ENCODE measurements at regions not wholly inside any gene's neighbourhood (a gene's known extent, or its start where the extent isn't known, plus 50 kb on each side); places are given as distances from the start of the nearest gene placed in this dataset.

- 90 to 96% methylated on average over 7 to 9 of the region's 16 CpGs for WGBS, 2 experiments (ENCODE audit: insufficient coverage in 2 of 2)
Observed at GRCh38 chr13:67857581-67858310, 627.6 kb upstream of the PCDH9 start.

GRCh38 chr13:67856955-67857354, 626.8 kb upstream of the PCDH9 start:
- Histone ChIP-seq H3K9me3 (ENCODE audit: control insufficient read depth, low read length) (no peaks in the 10 kb centered on the region), H3K36me3 (ENCODE audit: control insufficient read depth, insufficient read depth, low read length) (no peaks in the 10 kb centered on the region)

More at GRCh38 chr13:67857581-67858310, 627.6 kb upstream of the PCDH9 start:
- Histone ChIP-seq H3K9me3 (ENCODE audit: control insufficient read depth, low read length) (no peaks in the 10 kb centered on the region), H3K4me3 (ENCODE audit: extremely low read depth, insufficient read depth, low read length, poor library complexity, severe bottlenecking) (no peak overlapping the region), H3K36me3 (ENCODE audit: control insufficient read depth, insufficient read depth, low read length) (no peaks in the 10 kb centered on the region), H3K4me1 (ENCODE audit: control insufficient read depth, insufficient read depth, low read length, poor library complexity, severe bottlenecking) (no peaks in the 10 kb centered on the region), H3K27ac (ENCODE audit: low read depth, low read length, severe bottlenecking) (no peak overlapping the region)

GRCh38 chr13:67855741-67856238, 625.7 kb upstream of the PCDH9 start:
- Histone ChIP-seq H3K27ac (ENCODE audit: low read depth, low read length, severe bottlenecking) (no peak overlapping the region), H3K36me3 (ENCODE audit: control insufficient read depth, insufficient read depth, low read length) (no peaks in the 10 kb centered on the region), H3K9me3 (ENCODE audit: control insufficient read depth, low read length) (no peaks in the 10 kb centered on the region), H3K4me3 (ENCODE audit: extremely low read depth, insufficient read depth, low read length, poor library complexity, severe bottlenecking) (no peak overlapping the region), H3K4me1 (ENCODE audit: control insufficient read depth, insufficient read depth, low read length, poor library complexity, severe bottlenecking) (no peaks in the 10 kb centered on the region)
- WGBS, 2 experiments (ENCODE audit: insufficient coverage in 2 of 2) = 20 to 38% methylated on average over 1 of the region's 4 CpGs

More at GRCh38 chr13:67856955-67857354, 626.8 kb upstream of the PCDH9 start:
- Histone ChIP-seq H3K4me1 (ENCODE audit: control insufficient read depth, insufficient read depth, low read length, poor library complexity, severe bottlenecking) (no peaks in the 10 kb centered on the region), H3K27ac (ENCODE audit: low read depth, low read length, severe bottlenecking) (no peak overlapping the region), H3K4me3 (ENCODE audit: extremely low read depth, insufficient read depth, low read length, poor library complexity, severe bottlenecking) (no peak overlapping the region)

GRCh38 chr13:67854990-67855389, 624.9 kb upstream of the PCDH9 start:
- Histone ChIP-seq H3K27ac (ENCODE audit: low read depth, low read length, severe bottlenecking) (no peak overlapping the region), H3K36me3 (ENCODE audit: control insufficient read depth, insufficient read depth, low read length) (no peaks in the 10 kb centered on the region), H3K4me1 (ENCODE audit: control insufficient read depth, insufficient read depth, low read length, poor library complexity, severe bottlenecking) (no peaks in the 10 kb centered on the region), H3K4me3 (ENCODE audit: extremely low read depth, insufficient read depth, low read length, poor library complexity, severe bottlenecking) (no peak overlapping the region), H3K9me3 (ENCODE audit: control insufficient read depth, low read length) (no peaks in the 10 kb centered on the region)
- WGBS, 2 experiments (ENCODE audit: insufficient coverage in 2 of 2) = 80 to 90% methylated on average over 1 to 3 of the region's 4 CpGs

- Histone ChIP-seq H3K4me1 (ENCODE audit: control insufficient read depth, insufficient read depth, low read length, poor library complexity, severe bottlenecking) (no peaks in the 10 kb centered on the region), H3K9me3 (ENCODE audit: control insufficient read depth, low read length) (no peaks in the 10 kb centered on the region), H3K27ac (ENCODE audit: low read depth, low read length, severe bottlenecking) (no peak overlapping the region), H3K36me3 (ENCODE audit: control insufficient read depth, insufficient read depth, low read length) (no peaks in the 10 kb centered on the region), H3K4me3 (ENCODE audit: extremely low read depth, insufficient read depth, low read length, poor library complexity, severe bottlenecking) (no peak overlapping the region)
- no CpG with 5 or more reads among the region's 2 CpGs for WGBS, 2 experiments (ENCODE audit: insufficient coverage in 2 of 2)
Observed at GRCh38 chr13:67844574-67844973, 614.4 kb upstream of the PCDH9 start.

- H3K4me3 ChIP-seq (ENCODE audit: extremely low read depth, insufficient read depth, low read length, poor library complexity, severe bottlenecking) = no peak overlapping the region
- 79 to 85% methylated on average over 7 of the region's 7 CpGs for WGBS, 2 experiments (ENCODE audit: insufficient coverage in 2 of 2)
- H3K27ac ChIP-seq (ENCODE audit: low read depth, low read length, severe bottlenecking) = no peak overlapping the region
- H3K9me3 ChIP-seq (ENCODE audit: control insufficient read depth, low read length) = no peaks in the 10 kb centered on the region
- H3K36me3 ChIP-seq (ENCODE audit: control insufficient read depth, insufficient read depth, low read length) = no peaks in the 10 kb centered on the region
- H3K4me1 ChIP-seq (ENCODE audit: control insufficient read depth, insufficient read depth, low read length, poor library complexity, severe bottlenecking) = no peaks in the 10 kb centered on the region
Observed at GRCh38 chr13:67841071-67841470, 610.9 kb upstream of the PCDH9 start.

GRCh38 chr13:67833564-67833963, 603.4 kb upstream of the PCDH9 start:
- Histone ChIP-seq H3K4me3 (ENCODE audit: extremely low read depth, insufficient read depth, low read length, poor library complexity, severe bottlenecking) (no peak overlapping the region), H3K9me3 (ENCODE audit: control insufficient read depth, low read length) (no peaks in the 10 kb centered on the region), H3K36me3 (ENCODE audit: control insufficient read depth, insufficient read depth, low read length) (no peaks in the 10 kb centered on the region), H3K4me1 (ENCODE audit: control insufficient read depth, insufficient read depth, low read length, poor library complexity, severe bottlenecking) (no peaks in the 10 kb centered on the region), H3K27ac (ENCODE audit: low read depth, low read length, severe bottlenecking) (no peak overlapping the region)

- Histone ChIP-seq H3K4me3 (ENCODE audit: extremely low read depth, insufficient read depth, low read length, poor library complexity, severe bottlenecking) (no peak overlapping the region), H3K4me1 (ENCODE audit: control insufficient read depth, insufficient read depth, low read length, poor library complexity, severe bottlenecking) (no peaks in the 10 kb centered on the region), H3K36me3 (ENCODE audit: control insufficient read depth, insufficient read depth, low read length) (no peaks in the 10 kb centered on the region), H3K27ac (ENCODE audit: low read depth, low read length, severe bottlenecking) (no peak overlapping the region), H3K9me3 (ENCODE audit: control insufficient read depth, low read length) (no peaks in the 10 kb centered on the region)
- 100% methylated on average over 2 of the region's 3 CpGs; no CpG with 5 or more reads in 1 of the 2 experiments for WGBS, 2 experiments (ENCODE audit: insufficient coverage in 2 of 2)
Observed at GRCh38 chr13:67829641-67830040, 599.5 kb upstream of the PCDH9 start.

GRCh38 chr13:67827992-67828391, 597.9 kb upstream of the PCDH9 start:
- Histone ChIP-seq H3K9me3 (ENCODE audit: control insufficient read depth, low read length) (no peaks in the 10 kb centered on the region), H3K27ac (ENCODE audit: low read depth, low read length, severe bottlenecking) (no peak overlapping the region)

GRCh38 chr13:67821606-67822005, 591.5 kb upstream of the PCDH9 start:
- 100% methylated on average over 1 of the region's 2 CpGs; no CpG with 5 or more reads in 1 of the 2 experiments for WGBS, 2 experiments (ENCODE audit: insufficient coverage in 2 of 2)

More at GRCh38 chr13:67827992-67828391, 597.9 kb upstream of the PCDH9 start:
- Histone ChIP-seq H3K4me1 (ENCODE audit: control insufficient read depth, insufficient read depth, low read length, poor library complexity, severe bottlenecking) (no peaks in the 10 kb centered on the region), H3K36me3 (ENCODE audit: control insufficient read depth, insufficient read depth, low read length) (no peaks in the 10 kb centered on the region), H3K4me3 (ENCODE audit: extremely low read depth, insufficient read depth, low read length, poor library complexity, severe bottlenecking) (no peak overlapping the region)

GRCh38 chr13:67806796-67807195, 576.7 kb upstream of the PCDH9 start:
- no peaks in the 10 kb centered on the region for H3K4me1 ChIP-seq (ENCODE audit: control insufficient read depth, insufficient read depth, low read length, poor library complexity, severe bottlenecking)
- H3K9me3 ChIP-seq (ENCODE audit: control insufficient read depth, low read length) = no peaks in the 10 kb centered on the region
- no peaks in the 10 kb centered on the region for H3K36me3 ChIP-seq (ENCODE audit: control insufficient read depth, insufficient read depth, low read length)
- H3K27ac ChIP-seq (ENCODE audit: low read depth, low read length, severe bottlenecking) = no peak overlapping the region
- H3K4me3 ChIP-seq (ENCODE audit: extremely low read depth, insufficient read depth, low read length, poor library complexity, severe bottlenecking) = no peak overlapping the region

More at GRCh38 chr13:67821606-67822005, 591.5 kb upstream of the PCDH9 start:
- no peaks in the 10 kb centered on the region for H3K9me3 ChIP-seq (ENCODE audit: control insufficient read depth, low read length)
- H3K4me1 ChIP-seq (ENCODE audit: control insufficient read depth, insufficient read depth, low read length, poor library complexity, severe bottlenecking) = no peaks in the 10 kb centered on the region
- H3K27ac ChIP-seq (ENCODE audit: low read depth, low read length, severe bottlenecking) = no peak overlapping the region
- no peak overlapping the region for H3K4me3 ChIP-seq (ENCODE audit: extremely low read depth, insufficient read depth, low read length, poor library complexity, severe bottlenecking)
- H3K36me3 ChIP-seq (ENCODE audit: control insufficient read depth, insufficient read depth, low read length) = no peaks in the 10 kb centered on the region

Data from mesodermal cell (in vitro differentiated cells).